ENCODE measurements at regions not wholly inside any gene's neighbourhood (a gene's known extent, or its start where the extent isn't known, plus 50 kb on each side); places are given as distances from the start of the nearest gene placed in this dataset.

- ChIA-PET POLR2A (no interaction called here), CTCF (no interaction called here)
- DNase-seq: no peak
- ATAC-seq: no peak
- H3K27ac Mint-ChIP-seq: no peak overlapping the region
- H3K4me3 Mint-ChIP-seq: no peak overlapping the region
- no peaks in the 10 kb centered on the region for H3K9me3 Mint-ChIP-seq (ENCODE audit: insufficient read depth)
- peaks cover 5% of the 10 kb centered on the region for H3K27me3 Mint-ChIP-seq (ENCODE audit: low read depth)
- peaks cover 5% of the 10 kb centered on the region for H3K4me1 Mint-ChIP-seq (ENCODE audit: low read depth)
- no peaks in the 10 kb centered on the region for H3K36me3 Mint-ChIP-seq (ENCODE audit: low read depth)
Observed at GRCh38 chr11:109150581-109150980, 271.4 kb upstream of the C11orf87 start.

GRCh38 chr11:109153836-109154235 is 268.2 kb upstream of the C11orf87 start:
- Mint-ChIP-seq H3K36me3 (ENCODE audit: low read depth) (no peaks in the 10 kb centered on the region), H3K4me1 (ENCODE audit: low read depth) (peaks cover 5% of the 10 kb centered on the region), H3K27ac (no peak overlapping the region), H3K27me3 (ENCODE audit: low read depth) (peaks cover 2% of the 10 kb centered on the region), H3K9me3 (ENCODE audit: insufficient read depth) (no peaks in the 10 kb centered on the region), H3K4me3 (no peak overlapping the region)
- CTCF ChIA-PET: no interaction called here
- DNase-seq (no peak), ATAC-seq (no peak)
- POLR2A ChIA-PET: no interaction called here

- peaks cover 2% of the 10 kb centered on the region for H3K27me3 Mint-ChIP-seq (ENCODE audit: low read depth)
- CTCF ChIA-PET: no interaction called here
- ATAC-seq: no peak
- DNase-seq: no peak
- peaks cover 5% of the 10 kb centered on the region for H3K4me1 Mint-ChIP-seq (ENCODE audit: low read depth)
- no peaks in the 10 kb centered on the region for H3K9me3 Mint-ChIP-seq (ENCODE audit: insufficient read depth)
- H3K36me3 Mint-ChIP-seq (ENCODE audit: low read depth): no peaks in the 10 kb centered on the region
- H3K4me3 Mint-ChIP-seq: no peak overlapping the region
- no peak overlapping the region for H3K27ac Mint-ChIP-seq
- POLR2A ChIA-PET: no interaction called here
Observed at GRCh38 chr11:109155291-109155690, 266.7 kb upstream of the C11orf87 start.

GRCh38 chr11:109165035-109165434 is 257.0 kb upstream of the C11orf87 start:
- Mint-ChIP-seq H3K27me3 (ENCODE audit: low read depth) (no peaks in the 10 kb centered on the region), H3K36me3 (ENCODE audit: low read depth) (no peaks in the 10 kb centered on the region), H3K9me3 (ENCODE audit: insufficient read depth) (no peaks in the 10 kb centered on the region), H3K27ac (no peak overlapping the region), H3K4me1 (ENCODE audit: low read depth) (no peaks in the 10 kb centered on the region), H3K4me3 (no peak overlapping the region)
- no peak for ATAC-seq
- DNase-seq: no peak
- CTCF ChIA-PET: no interaction called here
- POLR2A ChIA-PET: no interaction called here

- CTCF ChIA-PET: no interaction called here
- H3K27me3 Mint-ChIP-seq (ENCODE audit: low read depth): no peaks in the 10 kb centered on the region
- POLR2A ChIA-PET: no interaction called here
Observed at GRCh38 chr11:109166441-109166840, 255.5 kb upstream of the C11orf87 start.

GRCh38 chr11:109173504-109173903 is 248.5 kb upstream of the C11orf87 start:
- DNase-seq (no peak), ATAC-seq (no peak)
- Mint-ChIP-seq H3K9me3 (ENCODE audit: insufficient read depth) (no peaks in the 10 kb centered on the region), H3K4me1 (ENCODE audit: low read depth) (no peaks in the 10 kb centered on the region), H3K4me3 (no peak overlapping the region), H3K36me3 (ENCODE audit: low read depth) (no peaks in the 10 kb centered on the region), H3K27ac (no peak overlapping the region), H3K27me3 (ENCODE audit: low read depth) (peaks cover 2% of the 10 kb centered on the region)
- ChIA-PET CTCF (no interaction called here), POLR2A (no interaction called here)

More at GRCh38 chr11:109166441-109166840, 255.5 kb upstream of the C11orf87 start:
- ATAC-seq (no peak), DNase-seq (no peak)
- Mint-ChIP-seq H3K4me1 (ENCODE audit: low read depth) (no peaks in the 10 kb centered on the region), H3K36me3 (ENCODE audit: low read depth) (no peaks in the 10 kb centered on the region), H3K27ac (no peak overlapping the region), H3K4me3 (no peak overlapping the region), H3K9me3 (ENCODE audit: insufficient read depth) (no peaks in the 10 kb centered on the region)

GRCh38 chr11:109184376-109184775 is 237.6 kb upstream of the C11orf87 start:
- CTCF ChIA-PET: no interaction called here
- H3K36me3 Mint-ChIP-seq (ENCODE audit: low read depth): no peaks in the 10 kb centered on the region
- no peak for ATAC-seq

GRCh38 chr11:109192864-109193263 is 229.1 kb upstream of the C11orf87 start:
- DNase-seq (no peak), ATAC-seq (no peak)
- no peak overlapping the region for H3K27ac Mint-ChIP-seq
- no peaks in the 10 kb centered on the region for H3K4me1 Mint-ChIP-seq (ENCODE audit: low read depth)
- no peak overlapping the region for H3K4me3 Mint-ChIP-seq
- H3K9me3 Mint-ChIP-seq (ENCODE audit: insufficient read depth): peaks cover 3% of the 10 kb centered on the region
- CTCF ChIA-PET: no interaction called here
- no peaks in the 10 kb centered on the region for H3K36me3 Mint-ChIP-seq (ENCODE audit: low read depth)
- H3K27me3 Mint-ChIP-seq (ENCODE audit: low read depth): no peaks in the 10 kb centered on the region
- POLR2A ChIA-PET: no interaction called here

More at GRCh38 chr11:109184376-109184775, 237.6 kb upstream of the C11orf87 start:
- no peak overlapping the region for H3K27ac Mint-ChIP-seq
- no peak for DNase-seq
- H3K27me3 Mint-ChIP-seq (ENCODE audit: low read depth): no peaks in the 10 kb centered on the region
- no peaks in the 10 kb centered on the region for H3K4me1 Mint-ChIP-seq (ENCODE audit: low read depth)
- H3K4me3 Mint-ChIP-seq: no peak overlapping the region
- no peaks in the 10 kb centered on the region for H3K9me3 Mint-ChIP-seq (ENCODE audit: insufficient read depth)
- POLR2A ChIA-PET: no interaction called here

GRCh38 chr11:109193880-109194279 is 228.1 kb upstream of the C11orf87 start:
- ATAC-seq (no peak), DNase-seq (no peak)
- H3K27me3 Mint-ChIP-seq (ENCODE audit: low read depth): no peaks in the 10 kb centered on the region
- H3K4me1 Mint-ChIP-seq (ENCODE audit: low read depth): no peaks in the 10 kb centered on the region
- H3K4me3 Mint-ChIP-seq: no peak overlapping the region
- POLR2A ChIA-PET: no interaction called here
- H3K27ac Mint-ChIP-seq: no peak overlapping the region
- CTCF ChIA-PET: no interaction called here
- H3K36me3 Mint-ChIP-seq (ENCODE audit: low read depth): no peaks in the 10 kb centered on the region
- peaks cover 3% of the 10 kb centered on the region for H3K9me3 Mint-ChIP-seq (ENCODE audit: insufficient read depth)

- Mint-ChIP-seq H3K4me1 (ENCODE audit: low read depth) (no peaks in the 10 kb centered on the region), H3K36me3 (ENCODE audit: low read depth) (no peaks in the 10 kb centered on the region), H3K9me3 (ENCODE audit: insufficient read depth) (peaks cover 3% of the 10 kb centered on the region), H3K27ac (no peak overlapping the region), H3K27me3 (ENCODE audit: low read depth) (no peaks in the 10 kb centered on the region), H3K4me3 (no peak overlapping the region)
- DNase-seq (no peak), ATAC-seq (no peak)
- CTCF ChIA-PET: no interaction called here
- POLR2A ChIA-PET: no interaction called here
Observed at GRCh38 chr11:109196016-109196415, 226.0 kb upstream of the C11orf87 start.

- DNase-seq: no peak
- peaks cover 3% of the 10 kb centered on the region for H3K9me3 Mint-ChIP-seq (ENCODE audit: insufficient read depth)
- no peaks in the 10 kb centered on the region for H3K36me3 Mint-ChIP-seq (ENCODE audit: low read depth)
- no peak overlapping the region for H3K4me3 Mint-ChIP-seq
- CTCF ChIA-PET: no interaction called here
- H3K27ac Mint-ChIP-seq: no peak overlapping the region
- H3K27me3 Mint-ChIP-seq (ENCODE audit: low read depth): no peaks in the 10 kb centered on the region
- ATAC-seq: no peak
- POLR2A ChIA-PET: no interaction called here
- no peaks in the 10 kb centered on the region for H3K4me1 Mint-ChIP-seq (ENCODE audit: low read depth)
Observed at GRCh38 chr11:109197656-109198055, 224.3 kb upstream of the C11orf87 start.

- DNase-seq (no peak), ATAC-seq (no peak)
- CTCF ChIA-PET: no interaction called here
- no peak overlapping the region for H3K4me3 Mint-ChIP-seq
- H3K4me1 Mint-ChIP-seq (ENCODE audit: low read depth): no peaks in the 10 kb centered on the region
- H3K27ac Mint-ChIP-seq: no peak overlapping the region
- H3K9me3 Mint-ChIP-seq (ENCODE audit: insufficient read depth): no peaks in the 10 kb centered on the region
- POLR2A ChIA-PET: no interaction called here
- no peaks in the 10 kb centered on the region for H3K27me3 Mint-ChIP-seq (ENCODE audit: low read depth)
- H3K36me3 Mint-ChIP-seq (ENCODE audit: low read depth): no peaks in the 10 kb centered on the region
Observed at GRCh38 chr11:109203176-109203575, 218.8 kb upstream of the C11orf87 start.

GRCh38 chr11:109205312-109205711 is 216.7 kb upstream of the C11orf87 start:
- POLR2A ChIA-PET: no interaction called here
- no peak for ATAC-seq
- H3K27ac Mint-ChIP-seq: no peak overlapping the region
- H3K4me3 Mint-ChIP-seq: no peak overlapping the region
- CTCF ChIA-PET: no interaction called here
- no peak for DNase-seq
- H3K4me1 Mint-ChIP-seq (ENCODE audit: low read depth): no peaks in the 10 kb centered on the region
- H3K36me3 Mint-ChIP-seq (ENCODE audit: low read depth): no peaks in the 10 kb centered on the region
- H3K9me3 Mint-ChIP-seq (ENCODE audit: insufficient read depth): no peaks in the 10 kb centered on the region
- H3K27me3 Mint-ChIP-seq (ENCODE audit: low read depth): no peaks in the 10 kb centered on the region
